NCI-H2029 (cell line): ENCODE measurements at regions not wholly inside any gene's neighbourhood (a gene's known extent, or its start where the extent isn't known, plus 50 kb on each side); places are given as distances from the start of the nearest gene placed in this dataset.
A peak's percentile ranks its signal among the peaks of the same experiment; 100 is the strongest.

Experiments
- DNase-seq: peaks from one replicate; lab custom pipeline; 2025; lab: John Stamatoyannopoulos, UW

- peak; percentile 55 for DNase-seq
Measured at GRCh38 chr12:65556676-65557437, 267.4 kb upstream of the HMGA2 start.

GRCh38 chr12:65557438-65558181, 266.7 kb upstream of the HMGA2 start:
- DNase-seq = no peak

GRCh38 chr12:65560286-65560685, 264.0 kb upstream of the HMGA2 start:
- DNase-seq = no peak

GRCh38 chr12:65561798-65562382, 262.4 kb upstream of the HMGA2 start:
- no peak for DNase-seq

GRCh38 chr12:65565601-65566560, 258.4 kb upstream of the HMGA2 start:
- no peak for DNase-seq

- no peak for DNase-seq
Measured at GRCh38 chr12:65566751-65567150, 257.5 kb upstream of the HMGA2 start.

GRCh38 chr12:65567820-65568219, 256.5 kb upstream of the HMGA2 start:
- DNase-seq = no peak

- DNase-seq = no peak
Measured at GRCh38 chr12:65568517-65568916, 255.8 kb upstream of the HMGA2 start.

- DNase-seq = no peak
Measured at GRCh38 chr12:65570451-65571130, 253.7 kb upstream of the HMGA2 start.

GRCh38 chr12:65574867-65575266, 249.4 kb upstream of the HMGA2 start:
- no peak for DNase-seq

GRCh38 chr12:65584016-65584415, 240.3 kb upstream of the HMGA2 start:
- DNase-seq = no peak

GRCh38 chr12:65585648-65586602, 238.4 kb upstream of the HMGA2 start:
- DNase-seq = no peak

GRCh38 chr12:65586796-65587195, 237.5 kb upstream of the HMGA2 start:
- no peak for DNase-seq

GRCh38 chr12:65590318-65590717, 234.0 kb upstream of the HMGA2 start:
- DNase-seq = no peak

- no peak for DNase-seq
Measured at GRCh38 chr12:65592416-65592815, 231.9 kb upstream of the HMGA2 start.

GRCh38 chr12:65593239-65593701, 231.0 kb upstream of the HMGA2 start:
- no peak for DNase-seq

GRCh38 chr12:65594409-65594808, 229.9 kb upstream of the HMGA2 start:
- DNase-seq = no peak

GRCh38 chr12:65595016-65595560, 229.2 kb upstream of the HMGA2 start:
- no peak for DNase-seq

GRCh38 chr12:65596514-65597091, 227.7 kb upstream of the HMGA2 start:
- DNase-seq = no peak
